AG08396 (cell line): ENCODE measurements at regions not wholly inside any gene's neighbourhood (a gene's known extent, or its start where the extent isn't known, plus 50 kb on each side); places are given as distances from the start of the nearest gene placed in this dataset.
"Not testable (repeated sequence)": the region's sequence is repeated elsewhere in the genome, so short reads cannot be mapped to it uniquely, and the experiment has no call there.

Experiments
- DNase-seq: peaks from one replicate; pipeline ENCODE4 v3.0.0; 2012; ENCODE audit warnings: low spot score, mixed read lengths

DNA sequence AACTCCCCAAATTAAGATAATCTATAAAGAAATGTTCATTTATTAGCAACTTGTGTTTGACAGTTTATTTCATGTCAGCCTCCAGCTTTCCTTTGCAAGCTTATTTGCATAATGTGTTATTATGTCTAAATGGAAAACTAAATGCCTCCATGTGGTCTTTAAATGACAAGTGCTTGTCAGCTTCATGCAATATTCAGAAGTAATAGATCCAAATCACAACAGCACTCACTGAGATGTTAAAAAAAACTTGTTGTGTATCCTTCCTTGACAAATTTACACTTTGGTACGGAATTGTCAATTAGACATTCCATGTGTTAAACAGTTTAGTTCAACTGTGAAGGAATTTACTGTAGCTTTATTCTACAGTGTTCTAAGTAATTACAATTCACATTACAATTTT lies 124.4 kb upstream of the PTBP2 start:
- DNase-seq: no peak

DNA sequence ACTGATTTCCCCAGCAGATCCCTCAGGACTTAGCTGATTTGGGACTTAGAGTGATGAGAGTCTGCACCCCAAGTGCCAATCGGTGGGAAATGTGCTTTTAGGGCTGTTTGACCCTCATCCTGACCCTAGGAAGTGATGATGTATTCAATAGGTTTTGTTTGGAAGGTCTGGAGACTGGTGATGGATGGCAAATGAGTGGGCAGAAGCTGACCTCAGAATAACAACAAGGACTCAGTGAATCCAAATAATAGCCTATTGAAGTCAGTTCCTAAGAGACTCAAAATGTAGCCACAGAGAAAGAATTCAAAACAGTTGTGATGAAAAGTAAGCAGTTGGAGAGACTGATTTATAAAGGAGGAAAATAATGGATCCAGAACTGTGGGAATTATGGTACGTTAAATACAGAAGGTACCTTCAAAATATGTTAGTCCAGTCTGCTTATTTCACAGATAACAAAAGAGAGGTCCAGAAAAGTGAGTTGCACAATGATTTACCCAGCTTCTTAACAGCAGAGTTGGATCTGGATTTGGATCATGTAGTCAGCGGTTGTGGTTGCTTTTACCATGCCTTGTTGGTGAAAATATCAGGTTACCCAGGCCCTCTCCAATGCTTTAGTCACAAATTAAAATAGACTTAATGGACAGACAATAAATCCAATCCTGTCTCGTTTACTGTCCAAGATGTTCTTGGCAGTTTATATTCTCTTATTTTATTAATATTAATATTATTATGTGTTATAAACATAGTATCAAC lies 123.0 kb upstream of the PTBP2 start:
- DNase-seq: peak; percentile 28

DNA sequence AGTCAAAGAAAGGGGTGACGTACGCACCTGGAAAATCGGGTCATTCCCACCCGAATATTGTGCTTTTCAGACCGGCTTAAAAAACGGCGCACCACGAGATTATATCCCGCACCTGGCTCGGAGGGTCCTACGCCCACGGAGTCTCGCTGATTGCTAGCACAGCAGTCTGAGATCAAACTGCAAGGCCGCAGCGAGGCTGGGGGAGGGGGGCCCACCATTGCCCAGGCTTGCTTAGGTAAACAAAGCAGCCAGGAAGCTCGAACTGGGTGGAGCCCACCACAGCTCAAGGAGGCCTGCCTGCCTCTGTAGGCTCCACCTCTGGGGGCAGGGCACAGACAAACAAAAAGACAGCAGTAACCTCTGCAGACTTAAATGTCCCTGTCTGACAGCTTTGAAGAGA lies 117.0 kb upstream of the PTBP2 start:
- DNase-seq: not testable (repeated sequence)

DNA sequence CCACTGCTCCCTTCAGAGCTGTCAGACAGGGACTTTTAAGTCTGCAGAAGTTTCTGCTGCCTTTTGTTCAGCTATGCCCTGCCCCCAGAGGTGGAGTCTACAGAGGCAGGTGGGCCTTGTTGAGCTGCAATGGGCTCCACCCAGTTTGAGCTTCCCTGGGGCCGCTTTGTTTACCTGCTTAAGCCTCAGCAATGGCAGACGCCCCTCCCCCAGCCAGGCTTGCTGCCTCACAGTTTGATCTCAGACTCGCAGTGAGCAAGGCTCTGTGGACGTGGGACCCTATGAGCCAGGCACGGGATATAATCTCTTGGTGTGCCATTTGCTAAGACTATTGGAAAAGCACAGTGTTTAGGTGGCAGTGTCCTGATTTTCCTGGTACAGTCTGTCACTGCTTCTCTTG lies 104.2 kb upstream of the PTBP2 start:
- not testable (repeated sequence) for DNase-seq

DNA sequence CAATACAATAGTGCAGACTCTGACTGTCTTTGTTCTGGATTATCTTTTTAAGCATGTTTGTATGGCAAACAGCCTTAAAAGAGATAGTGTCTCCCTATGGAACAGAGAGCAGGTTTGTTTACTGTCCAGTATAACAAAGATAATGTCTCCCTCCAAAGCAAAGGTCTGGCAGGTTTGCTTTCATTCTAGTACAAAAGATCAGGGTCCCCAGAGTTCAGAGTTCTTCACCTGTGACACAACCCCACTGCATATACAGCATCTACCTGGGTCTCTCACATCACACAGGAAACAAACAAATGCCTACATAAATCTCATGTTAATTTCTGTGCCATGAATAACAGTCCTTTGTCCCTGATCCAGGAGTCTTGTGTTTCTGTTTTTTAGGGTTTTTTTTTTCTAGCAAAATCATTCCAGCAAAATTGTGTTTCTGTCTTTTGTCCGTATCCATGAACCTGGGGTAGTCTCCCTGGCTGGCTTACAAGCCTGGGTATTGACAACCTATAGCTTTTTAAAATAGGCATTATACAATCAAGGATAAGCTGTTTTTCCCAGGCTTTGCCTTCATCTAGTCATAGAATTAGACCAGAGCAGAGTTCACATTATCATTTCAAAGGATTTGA lies 89.4 kb upstream of the PTBP2 start:
- no peak for DNase-seq

DNA sequence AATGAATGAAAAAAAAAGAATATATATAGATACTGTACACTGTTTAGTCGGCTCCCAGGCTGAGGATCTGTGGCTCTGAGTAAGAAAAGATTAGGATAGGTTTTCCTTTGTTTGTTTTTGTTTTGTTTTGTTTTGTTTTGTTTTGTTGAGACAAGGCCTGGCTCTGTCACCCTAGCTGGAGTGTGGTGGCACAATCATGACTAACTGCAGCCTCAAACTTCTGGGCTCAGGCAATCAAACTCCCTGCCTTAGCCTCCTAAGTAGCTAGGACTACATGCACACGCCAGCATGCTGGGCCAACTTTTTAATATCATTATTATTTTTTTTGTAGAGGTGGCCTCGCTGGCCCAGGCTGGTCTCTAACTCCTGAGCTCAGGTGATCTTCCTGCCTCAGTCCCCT lies 87.9 kb upstream of the PTBP2 start:
- DNase-seq: no peak

DNA sequence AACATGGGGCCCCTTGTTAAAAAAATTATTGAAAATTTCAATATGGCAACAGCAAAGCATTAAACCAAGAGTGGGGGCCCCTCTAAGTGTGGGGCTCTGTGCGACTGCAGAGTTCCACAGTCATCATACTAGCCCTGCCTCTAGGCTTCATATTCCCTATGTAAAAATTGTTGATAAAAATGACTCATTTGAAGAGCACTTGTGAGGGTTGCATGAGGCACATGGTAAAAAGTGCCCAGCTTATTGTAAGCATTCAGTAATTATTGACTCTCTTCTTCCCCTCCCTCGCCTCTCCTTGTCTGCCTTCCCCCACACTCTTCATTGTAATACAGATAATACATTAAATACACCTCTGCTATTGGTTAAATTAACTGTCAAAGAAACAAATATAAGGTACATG lies 86.7 kb upstream of the PTBP2 start:
- no peak for DNase-seq

DNA sequence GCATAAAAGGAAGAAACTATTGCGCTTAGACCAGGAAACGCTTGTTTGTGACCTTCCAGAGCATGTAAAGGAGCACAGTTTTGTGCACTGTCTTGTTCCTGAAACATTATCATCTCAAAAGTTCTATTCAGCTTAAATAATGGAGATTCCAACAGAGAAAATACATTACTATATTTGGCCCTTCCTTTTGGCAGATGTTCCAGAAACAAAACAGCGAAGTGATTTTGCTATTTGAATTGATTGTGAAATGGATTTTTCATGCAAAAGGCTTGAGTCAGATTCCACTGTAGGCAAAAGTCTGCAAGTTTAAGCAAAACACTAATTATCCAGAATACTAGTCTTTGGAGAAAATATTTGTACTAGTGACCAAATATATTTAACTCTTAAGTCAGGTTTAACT lies 80.3 kb upstream of the PTBP2 start:
- DNase-seq: peak; percentile 10

DNA sequence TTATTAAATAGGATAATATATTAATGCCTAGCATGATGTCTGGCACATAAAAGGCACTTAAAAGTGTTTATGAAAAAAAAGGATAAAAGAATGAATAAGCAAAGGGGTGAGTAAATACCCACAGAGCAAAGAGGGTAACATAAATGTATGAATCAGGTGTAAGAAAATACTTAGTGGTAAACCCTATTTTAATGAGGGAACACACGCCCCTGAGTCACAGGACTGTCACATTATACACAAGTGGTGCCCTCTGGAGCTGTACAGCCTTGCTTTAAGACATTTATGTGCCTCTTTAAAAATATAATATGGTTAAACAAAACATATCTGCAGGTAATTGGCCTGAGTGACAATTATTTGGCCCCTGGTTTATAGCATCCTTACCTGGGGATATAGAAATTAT lies 78.1 kb upstream of the PTBP2 start:
- DNase-seq: no peak

DNA sequence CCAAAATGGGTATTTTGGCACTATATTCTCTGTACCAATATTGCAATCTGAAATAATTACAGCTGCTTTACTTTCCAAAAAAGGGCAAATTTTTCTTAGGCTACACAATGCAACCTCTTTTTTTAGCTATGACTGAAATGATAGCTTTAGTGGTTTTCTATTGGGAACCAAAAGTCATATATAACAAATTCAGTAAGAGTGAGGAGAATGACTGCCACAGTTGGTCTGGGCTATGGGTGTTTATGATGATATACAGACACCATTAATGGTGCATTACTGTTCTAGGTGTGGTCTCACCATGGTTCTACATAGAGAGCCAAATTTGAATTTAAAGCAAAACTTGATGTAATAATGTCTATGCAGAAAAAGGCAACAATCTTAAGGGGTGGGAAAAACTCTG lies 72.3 kb upstream of the PTBP2 start:
- DNase-seq: no peak

DNA sequence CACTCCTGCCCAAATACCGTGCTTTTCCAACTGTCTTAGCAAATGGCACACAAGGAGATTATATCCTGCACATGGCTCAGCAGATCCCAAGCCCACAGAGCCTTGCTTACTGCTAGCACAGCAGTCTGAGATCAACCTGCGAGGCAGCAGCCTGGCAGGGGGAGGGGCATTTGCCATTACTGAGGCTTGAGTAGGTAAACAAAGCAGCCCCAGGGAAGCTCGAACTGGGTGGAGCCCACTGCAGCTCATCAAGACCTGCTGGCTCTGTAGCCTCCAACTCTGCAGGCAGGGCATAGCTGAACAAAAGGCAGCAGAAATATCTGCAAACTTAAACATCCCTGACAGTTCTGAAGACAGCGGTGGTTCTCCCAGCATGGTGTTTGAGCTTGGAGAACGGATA lies 70.1 kb upstream of the PTBP2 start:
- no peak for DNase-seq

DNA sequence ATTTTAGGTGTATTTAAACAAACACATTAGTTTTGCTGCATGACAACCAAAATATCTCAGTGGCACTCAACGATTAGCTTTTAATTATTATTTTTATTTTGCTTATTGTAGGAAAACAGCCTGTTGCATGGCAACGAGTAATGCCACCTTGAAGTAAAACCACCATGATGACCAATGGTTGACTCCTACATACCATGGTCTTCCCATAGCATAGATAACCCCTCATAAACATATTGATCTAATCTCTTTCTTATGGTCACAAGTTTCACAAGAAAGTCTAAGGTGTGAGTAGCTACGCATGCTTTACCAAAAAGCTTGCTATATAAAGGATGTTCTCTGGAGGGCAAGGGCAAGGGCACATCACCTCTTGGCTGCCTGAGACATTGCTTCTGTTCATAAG lies 61.5 kb upstream of the PTBP2 start:
- DNase-seq: no peak

DNA sequence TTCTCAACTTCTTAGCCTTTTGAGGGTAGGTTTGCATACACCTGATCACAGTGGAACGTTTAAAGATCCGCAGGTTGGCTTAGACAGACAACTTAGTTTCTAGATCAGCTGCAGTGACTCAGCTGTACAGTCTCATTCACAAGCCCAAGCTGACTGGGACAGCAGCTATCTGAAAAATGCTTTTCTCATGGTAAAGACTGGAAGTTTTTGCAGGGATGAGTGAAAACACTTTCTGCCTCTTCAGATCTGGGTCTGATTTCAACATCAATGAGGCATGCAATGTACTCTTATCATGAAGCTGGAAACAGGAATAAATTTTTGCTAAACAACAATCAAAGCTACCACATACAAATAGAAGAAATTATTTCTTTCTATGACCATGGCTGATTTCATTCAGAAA lies 61.1 kb upstream of the PTBP2 start:
- DNase-seq: peak; percentile 18
